A549 (cell line): ENCODE measurements at regions not wholly inside any gene's neighbourhood (a gene's known extent, or its start where the extent isn't known, plus 50 kb on each side); places are given as distances from the start of the nearest gene placed in this dataset.
"Not testable (repeated sequence)": the region's sequence is repeated elsewhere in the genome, so short reads cannot be mapped to it uniquely, and the experiment has no call there.

Experiments
- ATAC-seq, 2 experiments: fragments of 200-7000 bp in 1 of 2; fragments of >200 bp in 1 of 2; cut with Nextera tagmentation in 1 of 2; cut with Tn5 transposase in 1 of 2; 3 replicates each; pipeline versions ENCODE4 v1.8.0 to v1.9.1; 2018 to 2020; ENCODE audit warnings: mild to moderate bottlenecking in 1 of 2, moderate library complexity in 1 of 2
- CTCF ChIA-PET: fragments of 300-600 bp; sonication (Branson Sonifier 250); formaldehyde crosslinking; extraction: SDS; loops from one replicate; lab custom pipeline; 2021; ENCODE audit warnings: antibody characterized with exemption, inconsistent platforms; lab: Yijun Ruan, JAX
- POLR2A ChIA-PET: fragments of 350-600 bp; formaldehyde crosslinking; extraction: SDS; loops from one replicate; lab custom pipeline; 2021; ENCODE audit warnings: antibody characterized with exemption, inconsistent platforms; lab: Yijun Ruan, JAX
- DNase-seq, 2 experiments: peaks; one replicate each; pipeline versions ENCODE4 v3.0.0 to v3.0.0-alpha.2; 2011 to 2016; ENCODE audit warnings: low read depth in 1 of 2, low spot score in 1 of 2
- FAIRE-seq: peaks from 2 replicates; lab custom pipeline; 2011; peaks lifted over from hg19 to GRCh38; lab: Jason Lieb, UNC
- H3K27ac ChIP-seq, 2 experiments: fragments of >200 bp; sonication (Bioruptor Twin); formaldehyde crosslinking; 3 replicates each; pipeline ENCODE4 v1.5.1; 2016 to 2017
- H3K4me1 ChIP-seq: fragments of >200 bp; sonication (Bioruptor Twin); formaldehyde crosslinking; 3 replicates; pipeline ENCODE4 v1.6.1; 2016
- H3K4me2 ChIP-seq: fragments of >200 bp; sonication (Bioruptor Twin); formaldehyde crosslinking; 3 replicates; pipeline ENCODE4 v1.6.1; 2016
- H3K4me3 ChIP-seq: fragments of >200 bp; sonication (Bioruptor Twin); formaldehyde crosslinking; 3 replicates; pipeline ENCODE4 v1.5.1; 2016
- H3K9me3 ChIP-seq: fragments of >200 bp; sonication (Bioruptor Twin); formaldehyde crosslinking; 3 replicates; pipeline ENCODE4 v1.6.1; 2016
- BCL3 ChIP-seq: fragments of >200 bp; sonication (Bioruptor Twin); formaldehyde crosslinking; IDR thresholded peaks from 3 replicates; pipeline ENCODE4 v1.6.1; 2016
- CBX2 ChIP-seq: fragments of 200-600 bp; sonication (generic); IDR thresholded peaks from 2 replicates; pipeline ENCODE4 v1.6.1; 2016; ENCODE audit warnings: low read depth, mild to moderate bottlenecking, borderline replicate concordance
- CBX8 ChIP-seq: fragments of 200-600 bp; sonication (generic); IDR thresholded peaks from 2 replicates; pipeline ENCODE4 v1.6.1; 2016
- CEBPB ChIP-seq, 2 experiments: fragments of >200 bp in 1 of 2; sonication (Bioruptor Twin) in 1 of 2; formaldehyde crosslinking in 1 of 2; IDR thresholded peaks; 2 replicates each; pipeline ENCODE4 v1.6.1; 2012 to 2016
- CHD4 ChIP-seq: fragments of 200-600 bp; sonication (generic); IDR thresholded peaks from 2 replicates; pipeline ENCODE4 v1.6.1; 2016; ENCODE audit warnings: antibody characterized with exemption, mild to moderate bottlenecking, borderline replicate concordance
- CTCF ChIP-seq: fragments of >200 bp; sonication (Bioruptor Twin); formaldehyde crosslinking; IDR thresholded peaks from 3 replicates; pipeline ENCODE4 v1.5.1; 2016
- E2F6 ChIP-seq: IDR thresholded peaks from 2 replicates; pipeline ENCODE4 v1.6.1; 2012; ENCODE audit warnings: low read depth, borderline replicate concordance
- EHMT2 ChIP-seq: fragments of 200-600 bp; sonication (generic); IDR thresholded peaks from 2 replicates; pipeline ENCODE4 v1.6.1; 2016; ENCODE audit warnings: antibody characterized with exemption, low read depth, mild to moderate bottlenecking, moderate library complexity
- ESRRA ChIP-seq: fragments of 150-350 bp; IDR thresholded peaks from 2 replicates; pipeline ENCODE4 v1.6.1; 2014; ENCODE audit warnings: mild to moderate bottlenecking, low read length, borderline replicate concordance
- FOSB ChIP-seq: fragments of 250-450 bp; sonication (Bioruptor Pico); IDR thresholded peaks from 2 replicates; pipeline ENCODE4 v1.5.0; 2020; ENCODE audit warnings: mild to moderate bottlenecking, moderate library complexity
- FOXS1 ChIP-seq: fragments of 250-450 bp; sonication (Bioruptor Pico); IDR thresholded peaks from 2 replicates; pipeline ENCODE4 v1.5.0; 2020; ENCODE audit warnings: mild to moderate bottlenecking, moderate library complexity
- HDAC2 ChIP-seq: fragments of 200-600 bp; sonication (generic); IDR thresholded peaks from 2 replicates; pipeline ENCODE4 v1.6.1; 2016
- HEYL ChIP-seq: fragments of 250-450 bp; sonication (Bioruptor Pico); IDR thresholded peaks from 2 replicates; pipeline ENCODE4 v1.8.0; 2021; ENCODE audit warnings: mild to moderate bottlenecking, moderate library complexity
- HMGXB4 ChIP-seq: fragments of 250-450 bp; sonication (Bioruptor Pico); IDR thresholded peaks from 2 replicates; pipeline ENCODE4 v1.5.0; 2021; ENCODE audit warnings: mild to moderate bottlenecking, moderate library complexity, borderline replicate concordance
- HOXA7 ChIP-seq: fragments of 250-450 bp; sonication (Bioruptor Pico); IDR thresholded peaks from 2 replicates; pipeline ENCODE4 v1.5.0; 2020; ENCODE audit warnings: mild to moderate bottlenecking, moderate library complexity
- HOXB5 ChIP-seq: fragments of 250-450 bp; sonication (Bioruptor Pico); IDR thresholded peaks from 2 replicates; pipeline ENCODE4 v1.5.0; 2020; ENCODE audit warnings: mild to moderate bottlenecking, moderate library complexity
- KDM1A ChIP-seq: fragments of 200-600 bp; sonication (generic); IDR thresholded peaks from 2 replicates; pipeline ENCODE4 v1.6.1; 2016; ENCODE audit warnings: low read depth, mild to moderate bottlenecking
- MAZ ChIP-seq: fragments of 150-350 bp; IDR thresholded peaks from 2 replicates; pipeline ENCODE4 v1.6.1; 2014; ENCODE audit warnings: antibody characterized with exemption, low read depth, low read length, borderline replicate concordance
- MYC ChIP-seq: IDR thresholded peaks from 2 replicates; pipeline ENCODE4 v1.6.1; 2012; ENCODE audit warnings: mild to moderate bottlenecking, inconsistent platforms, low read length, improper control_type of control experiment, borderline replicate concordance
- NFE2L2 ChIP-seq: fragments of 150-350 bp; conservative IDR thresholded peaks from 2 replicates; pipeline ENCODE4 v1.6.1; 2014; ENCODE audit warnings: low read length
- PBX3 ChIP-seq: IDR thresholded peaks from 2 replicates; pipeline ENCODE4 v1.6.1; 2012
- POLR2A ChIP-seq: IDR thresholded peaks from 2 replicates; pipeline ENCODE4 v1.6.1; 2012; ENCODE audit warnings: mild to moderate bottlenecking, low read length
- POLR2AphosphoS2 ChIP-seq: conservative IDR thresholded peaks from 2 replicates; pipeline ENCODE4 v1.6.1; 2012; ENCODE audit warnings: low read length, improper control_type of control experiment, inconsistent platforms
- RAD21 ChIP-seq, 2 experiments: fragments of >200 bp in 1 of 2; sonication (Bioruptor Twin) in 1 of 2; formaldehyde crosslinking in 1 of 2; IDR thresholded peaks in 1 of 2; conservative IDR thresholded peaks in 1 of 2; 2 replicates in 1 of 2; 3 replicates in 1 of 2; pipeline ENCODE4 v1.6.1; 2012 to 2018; ENCODE audit warnings: inconsistent platforms in 1 of 2
- RARB ChIP-seq: fragments of 250-450 bp; sonication (Bioruptor Pico); IDR thresholded peaks from 2 replicates; pipeline ENCODE4 v1.8.0; 2021; ENCODE audit warnings: mild to moderate bottlenecking, moderate library complexity
- RFX5 ChIP-seq: fragments of 450-650 bp; IDR thresholded peaks from 2 replicates; pipeline ENCODE4 v1.7.1; 2014; ENCODE audit warnings: antibody characterized with exemption, mild to moderate bottlenecking, moderate library complexity
- SMC3 ChIP-seq: fragments of >200 bp; sonication (Bioruptor Twin); formaldehyde crosslinking; IDR thresholded peaks from 3 replicates; pipeline ENCODE4 v1.6.1; 2018; ENCODE audit warnings: inconsistent platforms
- SREBF2 ChIP-seq: fragments of 450-650 bp; IDR thresholded peaks from 2 replicates; pipeline ENCODE4 v1.6.1; 2014; ENCODE audit warnings: mild to moderate bottlenecking, moderate library complexity
- TFCP2L1 ChIP-seq: fragments of 250-450 bp; sonication (Bioruptor Pico); IDR thresholded peaks from 2 replicates; pipeline ENCODE4 v1.5.0; 2021; ENCODE audit warnings: mild to moderate bottlenecking
- ZSCAN20 ChIP-seq: fragments of 250-450 bp; sonication (Bioruptor Pico); IDR thresholded peaks from 2 replicates; pipeline ENCODE4 v1.8.0; 2022; ENCODE audit warnings: mild to moderate bottlenecking, moderate library complexity
- WGBS: methylation state at CpG from one replicate; pipeline ENCODE4 v1.1.6; 2017; ENCODE audit errors: missing lambda C conversion rate; 5-methylcytosine and 5-hydroxymethylcytosine counted together

- TF ChIP-seq CTCF (no peak), HOXB5 (CRISPR knock-in tag) (no peak), TFCP2L1 (CRISPR knock-in tag) (no peak), FOXS1 (CRISPR knock-in tag) (no peak), HDAC2 (no peak), NFE2L2 (no peak), FOSB (CRISPR knock-in tag) (no peak), RARB (CRISPR knock-in tag) (no peak)
Observed at GRCh38 chr2:122034344-122034743, 278.9 kb downstream of the TSN start (continued).

GRCh38 chr2:122034777-122035176, 279.3 kb downstream of the TSN start:
- Histone ChIP-seq H3K27ac (no peak overlapping the region), H3K4me1 (no peaks in the 10 kb centered on the region), H3K4me3 (no peak overlapping the region), H3K9me3 (no peaks in the 10 kb centered on the region), H3K4me2 (no peak overlapping the region)
- ChIA-PET CTCF (no interaction called here), POLR2A (no interaction called here)
- ATAC-seq (no peak), DNase-seq (no peak), FAIRE-seq (no peak)
- TF ChIP-seq HOXA7 (CRISPR knock-in tag), result no peak
- TF ChIP-seq POLR2A, result no peak
- TF ChIP-seq HEYL, result no peak
- TF ChIP-seq CBX2, result no peak
- no peak for TF ChIP-seq SREBF2
- TF ChIP-seq CHD4, result no peak
- TF ChIP-seq SMC3, result no peak
- TF ChIP-seq ESRRA, result no peak
- no peak for TF ChIP-seq BCL3
- no peak for TF ChIP-seq MYC
- TF ChIP-seq RARB (CRISPR knock-in tag), result no peak
- no peak for TF ChIP-seq HDAC2
- no peak for TF ChIP-seq EHMT2
- no peak for TF ChIP-seq POLR2AphosphoS2
- TF ChIP-seq RFX5, result no peak
- no peak for TF ChIP-seq PBX3
- 17% methylated on average over 4 of the region's 4 CpGs for WGBS

GRCh38 chr2:122038816-122039215, 283.4 kb downstream of the TSN start:
- CTCF ChIA-PET, H3K9me3 ChIP-seq, H3K27ac ChIP-seq, ATAC-seq, FAIRE-seq, H3K4me1 ChIP-seq, H3K4me3 ChIP-seq, H3K4me2 ChIP-seq, DNase-seq, POLR2A ChIA-PET: not testable (repeated sequence)
- 34% methylated on average over 4 of the region's 4 CpGs for WGBS

GRCh38 chr2:122041455-122041854, 286.0 kb downstream of the TSN start:
- ChIA-PET POLR2A (no interaction called here), CTCF (no interaction called here)
- FAIRE-seq (no peak), DNase-seq (no peak), ATAC-seq (no peak)
- no peaks in the 10 kb centered on the region for H3K9me3 ChIP-seq
- WGBS, result 52% methylated on average over 5 of the region's 5 CpGs
- H3K27ac ChIP-seq, result no peak overlapping the region
- H3K4me3 ChIP-seq, result no peak overlapping the region
- no peak overlapping the region for H3K4me2 ChIP-seq
- no peaks in the 10 kb centered on the region for H3K4me1 ChIP-seq
- TF ChIP-seq CEBPB (IDR thresholded peaks at IDR 0.05) (no peak), MAZ (no peak), HMGXB4 (CRISPR knock-in tag) (no peak), ZSCAN20 (no peak), HDAC2 (no peak), HOXA7 (CRISPR knock-in tag) (no peak), KDM1A (no peak), POLR2AphosphoS2 (no peak), CBX8 (no peak), E2F6 (no peak), RAD21 (conservative IDR thresholded peaks at IDR 0.05 in 1 of 2, IDR thresholded peaks at IDR 0.05 in 1 of 2) (no peak)
